Adipocyte (in vitro differentiated cells): ENCODE measurements at regions not wholly inside any gene's neighbourhood (a gene's known extent, or its start where the extent isn't known, plus 50 kb on each side); places are given as distances from the start of the nearest gene placed in this dataset.

ENCODE experiments used
- DNase-seq: peaks from one replicate; pipeline ENCODE4 v3.0.0-alpha.2; 2015; ENCODE audit warnings: low read depth
- H3K27me3 ChIP-seq: replicated peaks from 2 replicates; pipeline ENCODE4 v1.7.0; 2013; ENCODE audit warnings: mild to moderate bottlenecking, low read length, moderate library complexity; ENCODE audit not compliant: control insufficient read depth, insufficient read depth
- H3K36me3 ChIP-seq: 2 replicates; pipeline ENCODE4 v1.7.0; 2013; ENCODE audit warnings: low read length, mild to moderate bottlenecking, moderate library complexity; ENCODE audit not compliant: control insufficient read depth, insufficient read depth, severe bottlenecking
- H3K4me1 ChIP-seq: 2 replicates; pipeline ENCODE4 v1.7.0; 2013; ENCODE audit warnings: mild to moderate bottlenecking, low read length, moderate library complexity; ENCODE audit not compliant: control insufficient read depth, insufficient read depth
- H3K4me3 ChIP-seq: 2 replicates; pipeline ENCODE4 v1.7.0; 2013; ENCODE audit warnings: mild to moderate bottlenecking, low read length, moderate library complexity
- H3K9ac ChIP-seq: 2 replicates; pipeline ENCODE4 v1.7.0; 2013; ENCODE audit warnings: mild to moderate bottlenecking, low read length, moderate library complexity
- H3K9me3 ChIP-seq: 2 replicates; pipeline ENCODE4 v1.7.0; 2013; ENCODE audit warnings: mild to moderate bottlenecking, low read length, moderate library complexity; ENCODE audit not compliant: control insufficient read depth

- peaks cover 5% of the 10 kb centered on the region for H3K4me1 ChIP-seq
- no peaks in the 10 kb centered on the region for H3K9me3 ChIP-seq
- no peak overlapping the region for H3K4me3 ChIP-seq
- DNase-seq: no peak
- H3K27me3 ChIP-seq: no peaks in the 10 kb centered on the region
- H3K36me3 ChIP-seq: no peaks in the 10 kb centered on the region
- H3K9ac ChIP-seq: no peak overlapping the region
Measured at GRCh38 chr3:176699288-176699687, 498.0 kb downstream of the TBL1XR1 start.

GRCh38 chr3:176697284-176697889 lies 499.9 kb downstream of the TBL1XR1 start:
- Histone ChIP-seq H3K9me3 (no peaks in the 10 kb centered on the region), H3K36me3 (no peaks in the 10 kb centered on the region), H3K9ac (no peak overlapping the region), H3K4me3 (no peak overlapping the region), H3K27me3 (no peaks in the 10 kb centered on the region), H3K4me1 (peaks cover 13% of the 10 kb centered on the region)
- DNase-seq: no peak

- H3K4me3 ChIP-seq: no peak overlapping the region
- H3K27me3 ChIP-seq: no peaks in the 10 kb centered on the region
- H3K9ac ChIP-seq: no peak overlapping the region
- H3K9me3 ChIP-seq: no peaks in the 10 kb centered on the region
- H3K4me1 ChIP-seq: peaks cover 16% of the 10 kb centered on the region
- DNase-seq: no peak
- no peaks in the 10 kb centered on the region for H3K36me3 ChIP-seq
Measured at GRCh38 chr3:176696816-176697215, 500.5 kb downstream of the TBL1XR1 start.

DNA sequence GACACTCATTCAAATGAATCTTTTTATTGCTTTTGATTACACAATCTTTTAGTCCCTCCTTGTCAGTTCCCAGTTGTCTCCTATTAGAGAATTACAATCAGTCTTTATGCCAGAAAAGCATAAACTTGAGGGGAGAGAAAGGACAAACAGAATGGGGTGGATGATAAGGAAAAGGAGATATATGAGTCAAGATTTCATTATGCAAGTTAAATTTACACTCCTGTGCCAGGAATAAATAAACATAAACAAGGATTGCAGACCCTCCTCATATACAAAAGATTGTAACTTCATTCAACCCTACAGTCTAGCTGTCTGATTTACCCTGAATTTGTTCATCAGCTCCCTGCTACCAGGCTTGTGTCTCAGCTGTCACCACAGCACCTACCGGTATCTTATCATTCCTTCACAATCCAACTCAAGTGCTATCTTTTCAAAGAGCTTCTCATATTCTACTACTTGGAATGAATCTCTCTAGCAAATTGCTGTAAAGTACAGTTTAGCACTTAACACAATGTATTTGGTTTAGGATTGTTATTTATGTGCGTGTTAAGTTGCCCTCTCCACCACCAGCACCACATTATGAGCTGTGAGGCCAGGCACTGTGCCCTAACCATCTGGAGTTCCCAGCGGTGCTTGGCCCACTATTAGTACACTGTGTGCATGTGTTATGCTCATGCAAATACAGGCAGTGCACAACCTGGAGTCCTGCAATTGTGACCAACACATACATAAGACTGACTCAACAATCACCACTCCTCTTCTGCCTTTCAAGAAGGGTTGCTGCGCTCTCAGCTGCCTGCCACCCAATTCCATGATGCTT lies 504.1 kb downstream of the TBL1XR1 start:
- Histone ChIP-seq H3K4me1 (peaks cover 10% of the 10 kb centered on the region), H3K27me3 (no peaks in the 10 kb centered on the region), H3K4me3 (no peak overlapping the region), H3K9ac (no peak overlapping the region), H3K36me3 (no peaks in the 10 kb centered on the region), H3K9me3 (no peaks in the 10 kb centered on the region)
- DNase-seq: no peak

GRCh38 chr3:176692199-176692965 lies 504.9 kb downstream of the TBL1XR1 start:
- H3K9me3 ChIP-seq: no peaks in the 10 kb centered on the region
- DNase-seq: no peak
- H3K9ac ChIP-seq: no peak overlapping the region
- peaks cover 10% of the 10 kb centered on the region for H3K4me1 ChIP-seq
- no peaks in the 10 kb centered on the region for H3K27me3 ChIP-seq
- no peaks in the 10 kb centered on the region for H3K36me3 ChIP-seq
- H3K4me3 ChIP-seq: no peak overlapping the region

DNA sequence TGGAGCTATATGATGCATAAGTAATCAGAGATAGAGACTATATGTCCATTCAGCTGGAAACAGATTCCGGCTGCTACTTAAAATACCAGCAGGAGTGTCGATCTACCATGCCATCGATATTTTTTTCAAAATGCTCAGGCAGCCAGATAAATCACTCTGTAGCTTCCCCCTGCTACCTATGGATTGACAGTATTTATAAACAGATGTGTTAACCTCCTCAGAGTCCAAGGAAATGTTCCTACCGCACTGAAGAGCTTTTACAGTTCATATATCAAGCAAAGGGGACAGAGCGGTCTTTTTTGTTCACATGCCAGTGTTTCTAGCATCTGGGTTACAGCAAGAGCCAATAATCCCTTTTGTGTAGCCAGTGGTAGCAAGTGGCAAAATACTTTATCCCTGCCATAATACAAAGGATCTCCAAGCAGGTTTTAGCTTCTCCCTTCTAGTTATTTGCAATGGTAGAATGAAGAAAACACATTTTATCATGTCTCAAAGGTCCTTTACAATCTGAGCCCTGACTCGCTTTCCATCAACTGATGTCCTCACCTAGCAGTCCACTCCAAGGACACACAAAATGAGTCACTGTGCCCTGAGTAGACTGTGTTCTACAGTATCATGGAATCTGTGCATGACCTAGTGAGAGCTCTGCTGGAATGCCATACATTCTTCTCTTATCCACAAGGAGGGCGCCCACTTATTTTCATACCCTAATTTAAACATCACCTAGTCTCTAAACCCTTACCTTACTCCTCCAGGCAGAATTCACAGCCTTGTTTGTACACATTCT lies 507.0 kb downstream of the TBL1XR1 start:
- H3K4me3 ChIP-seq: no peak overlapping the region
- no peaks in the 10 kb centered on the region for H3K9me3 ChIP-seq
- H3K36me3 ChIP-seq: no peaks in the 10 kb centered on the region
- peaks cover 10% of the 10 kb centered on the region for H3K4me1 ChIP-seq
- H3K27me3 ChIP-seq: no peaks in the 10 kb centered on the region
- H3K9ac ChIP-seq: no peak overlapping the region
- DNase-seq: no peak

DNA sequence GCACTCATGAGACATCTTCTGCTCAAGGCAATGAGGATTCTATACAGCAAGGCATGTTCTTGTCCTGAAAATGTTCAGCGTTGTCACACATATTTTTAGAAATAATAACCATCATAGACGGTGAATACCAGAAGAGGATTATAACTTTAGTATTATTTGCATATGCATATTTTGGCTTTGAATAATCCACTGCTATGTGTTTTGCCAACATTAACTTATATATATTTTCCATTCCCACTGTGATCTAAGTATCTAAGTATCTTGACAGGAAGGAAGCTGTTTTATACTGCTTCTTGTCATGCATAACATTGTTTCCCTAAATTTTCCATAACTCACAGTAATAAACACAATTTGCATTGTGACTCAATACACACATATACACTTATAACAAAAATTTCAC lies 509.5 kb downstream of the TBL1XR1 start:
- H3K27me3 ChIP-seq: no peaks in the 10 kb centered on the region
- no peaks in the 10 kb centered on the region for H3K36me3 ChIP-seq
- no peak overlapping the region for H3K9ac ChIP-seq
- H3K4me1 ChIP-seq: peaks cover 5% of the 10 kb centered on the region
- no peak overlapping the region for H3K4me3 ChIP-seq
- H3K9me3 ChIP-seq: peaks cover 6% of the 10 kb centered on the region
- DNase-seq: peak; percentile 19

- Histone ChIP-seq H3K9me3 (peaks cover 9% of the 10 kb centered on the region), H3K27me3 (no peaks in the 10 kb centered on the region), H3K4me3 (no peak overlapping the region), H3K36me3 (no peaks in the 10 kb centered on the region), H3K9ac (no peak overlapping the region), H3K4me1 (no peaks in the 10 kb centered on the region)
- DNase-seq: no peak
Measured at GRCh38 chr3:176683382-176683781, 513.9 kb downstream of the TBL1XR1 start.

DNA sequence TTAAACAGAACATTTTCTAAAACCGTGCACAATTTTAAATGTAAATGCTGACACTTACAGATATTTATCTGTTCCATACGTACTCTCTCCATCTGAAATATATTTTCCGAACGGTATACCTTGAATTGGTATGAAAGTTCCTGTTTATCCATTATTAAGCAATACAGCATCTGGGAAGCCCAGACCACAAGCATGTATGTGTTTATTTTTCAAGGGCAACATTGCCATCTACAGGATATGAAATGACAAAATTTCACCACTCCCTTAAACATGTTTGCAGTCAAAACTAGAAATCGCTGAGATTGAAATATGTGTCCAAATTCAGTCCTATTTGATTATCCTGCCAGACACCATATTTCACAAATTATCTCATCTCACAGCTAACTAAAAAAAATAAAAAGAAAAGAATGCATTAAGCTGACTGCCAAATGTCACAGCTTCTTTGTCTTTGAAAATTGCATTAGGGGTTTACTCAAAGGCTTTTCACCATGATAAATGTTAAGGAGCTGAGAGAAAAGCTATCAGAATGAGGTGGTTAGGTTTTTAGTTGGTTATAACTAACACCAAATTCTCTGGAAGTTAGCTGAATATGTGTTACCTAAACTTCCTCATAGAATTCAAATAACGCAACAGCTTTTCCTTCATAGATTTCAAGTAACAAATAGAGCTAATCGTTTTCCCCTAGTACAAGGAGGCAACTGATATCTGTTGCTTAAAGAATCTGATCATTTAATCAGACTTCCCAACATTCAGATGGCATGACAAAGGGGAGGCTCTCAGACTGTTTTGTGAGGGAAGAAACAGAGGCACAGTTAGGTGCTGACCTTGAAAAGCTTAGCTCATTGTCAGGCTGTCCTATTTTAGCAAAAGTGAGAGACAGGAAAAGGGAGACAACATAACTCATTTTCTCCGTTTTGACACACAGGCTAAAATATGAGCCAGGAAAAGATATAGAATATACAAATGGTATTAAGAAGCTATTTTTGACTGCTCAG lies 533.1 kb downstream of the TBL1XR1 start:
- Histone ChIP-seq H3K36me3 (no peaks in the 10 kb centered on the region), H3K4me3 (no peak overlapping the region), H3K27me3 (no peaks in the 10 kb centered on the region), H3K4me1 (no peaks in the 10 kb centered on the region), H3K9ac (no peak overlapping the region), H3K9me3 (peaks cover 6% of the 10 kb centered on the region)
- peak; percentile 91 for DNase-seq

- no peaks in the 10 kb centered on the region for H3K9me3 ChIP-seq
- no peak overlapping the region for H3K4me3 ChIP-seq
- DNase-seq: peak; percentile 28
- no peaks in the 10 kb centered on the region for H3K27me3 ChIP-seq
- H3K4me1 ChIP-seq: no peaks in the 10 kb centered on the region
- no peaks in the 10 kb centered on the region for H3K36me3 ChIP-seq
- no peak overlapping the region for H3K9ac ChIP-seq
Measured at GRCh38 chr3:176663387-176663786, 533.9 kb downstream of the TBL1XR1 start.
